ENCODE measurements at regions not wholly inside any gene's neighbourhood (a gene's known extent, or its start where the extent isn't known, plus 50 kb on each side); places are given as distances from the start of the nearest gene placed in this dataset.

- no peak for DNase-seq
These were observed 59.2 kb upstream of the TFAP2D start for GRCh38 chr6:50654155-50654554.

DNA sequence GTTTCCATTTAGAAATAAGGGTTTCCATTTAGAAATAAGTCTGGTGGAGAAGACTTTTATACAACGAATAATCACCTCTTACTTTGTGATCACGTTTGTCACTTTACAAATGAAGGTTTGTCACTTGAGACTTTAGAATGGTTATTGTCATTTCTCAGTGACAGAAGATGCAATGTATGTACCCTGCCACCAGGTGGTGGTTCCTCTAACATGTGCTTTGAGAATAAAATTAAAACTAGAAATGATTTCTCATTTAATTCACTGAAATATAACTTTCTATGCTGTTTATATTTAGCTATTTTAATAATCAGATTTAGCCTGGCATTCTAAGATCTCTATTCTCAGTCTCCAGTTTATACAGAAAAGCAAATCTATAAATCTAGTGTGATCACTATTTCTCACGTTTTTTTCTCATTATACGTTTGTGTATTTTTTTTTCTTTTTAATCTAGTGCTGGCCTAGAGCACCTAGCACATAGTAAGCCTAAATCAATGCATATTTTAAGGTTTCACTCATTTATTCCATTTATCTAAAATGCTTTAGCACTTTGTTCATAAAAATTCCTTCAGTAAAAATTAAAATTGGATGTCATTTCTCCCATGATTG lies 57.4 kb upstream of the TFAP2D start:
- DNase-seq, result no peak

DNA sequence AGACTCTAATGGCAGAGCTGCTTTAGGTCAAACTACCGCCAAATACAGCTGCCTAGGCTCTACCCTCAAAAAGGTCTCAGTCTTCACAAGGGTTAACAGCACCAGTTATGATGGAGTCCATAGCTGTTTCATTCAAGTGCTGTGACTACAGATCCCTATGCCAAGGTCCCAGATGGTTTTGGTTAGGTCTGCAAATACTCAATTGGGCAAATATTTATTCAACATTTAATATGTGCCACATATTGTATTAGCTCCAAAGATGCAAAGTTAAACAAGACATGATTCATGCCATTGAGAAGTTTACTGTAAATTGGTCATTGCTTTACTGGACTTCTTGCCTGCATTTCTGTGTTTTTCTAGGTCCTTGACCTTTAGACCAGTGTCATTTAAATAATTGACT lies 55.8 kb upstream of the TFAP2D start:
- no peak for DNase-seq

- no peak for DNase-seq
These were observed 54.8 kb upstream of the TFAP2D start for GRCh38 chr6:50658561-50658960.

DNA sequence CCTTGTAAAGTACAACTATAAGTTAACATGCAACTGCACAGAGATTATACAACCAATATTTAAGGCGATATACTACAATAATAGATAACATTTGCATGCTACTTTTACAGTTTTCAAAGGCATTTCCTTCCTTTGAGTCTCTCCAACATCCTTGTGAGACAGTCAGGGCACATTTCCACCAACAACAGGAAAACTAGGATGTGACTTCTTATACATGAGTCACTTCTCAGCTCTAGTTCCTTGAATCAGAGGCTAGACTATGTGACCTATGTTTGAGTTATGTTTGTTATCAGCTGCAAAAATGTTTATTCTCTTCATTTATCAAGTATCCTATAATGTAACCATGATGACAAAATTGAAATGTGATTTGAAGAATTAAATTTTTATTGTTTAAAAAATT lies 51.7 kb upstream of the TFAP2D start:
- no peak for DNase-seq
